PC-3 (cell line): ENCODE measurements at regions not wholly inside any gene's neighbourhood (a gene's known extent, or its start where the extent isn't known, plus 50 kb on each side); places are given as distances from the start of the nearest gene placed in this dataset.

Experiments
- ATAC-seq: fragments of 200-7000 bp; cut with Tn5 transposase; 2 replicates; pipeline ENCODE4 v1.9.1; 2020; ENCODE audit warnings: mild to moderate bottlenecking, moderate library complexity
- BruUV-seq: library from RNA; stranded (reverse); fragments of 400-500 nt; replicated peaks from 2 replicates; lab custom pipeline; 2021; lab: Mats Ljungman, UMichigan
- CTCF ChIA-PET: fragments of 300-600 bp; sonication (Branson Sonifier 250); formaldehyde crosslinking; loops from one replicate; lab custom pipeline; 2022; ENCODE audit warnings: antibody characterized with exemption; lab: Charles Lee
- POLR2A ChIA-PET: fragments of 300-600 bp; sonication (Branson Sonifier 250); formaldehyde crosslinking; loops from one replicate; lab custom pipeline; 2022; ENCODE audit warnings: antibody characterized with exemption; ENCODE audit not compliant: unreplicated experiment; lab: Charles Lee
- DNase-seq: peaks from one replicate; pipeline ENCODE4 v3.0.0-alpha.2; 2015
- H2AFZ ChIP-seq: fragments of 300-600 bp; sonication (generic); 2 replicates; pipeline ENCODE4 v1.6.0; 2016; ENCODE audit warnings: antibody characterized with exemption, low read length
- H3F3A ChIP-seq: fragments of 300-600 bp; sonication (generic); one replicate; pipeline ENCODE4 v1.6.0; 2017; ENCODE audit warnings: antibody characterized with exemption, low read length, control low read depth, mild to moderate bottlenecking; ENCODE audit not compliant: unreplicated experiment
- H3K27ac ChIP-seq: fragments of 300-600 bp; sonication (generic); 2 replicates; pipeline ENCODE4 v1.5.1; 2016; ENCODE audit warnings: mild to moderate bottlenecking, low read length
- H3K27me3 ChIP-seq: fragments of 300-600 bp; sonication (generic); 2 replicates; pipeline ENCODE4 v1.6.1; 2016; ENCODE audit warnings: low read length, mixed read lengths
- H3K36me3 ChIP-seq: fragments of 300-600 bp; sonication (generic); 2 replicates; pipeline ENCODE4 v1.6.1; 2016; ENCODE audit warnings: low read depth, mixed run types, low read length, mixed read lengths
- H3K4me1 ChIP-seq: fragments of 300-600 bp; sonication (generic); 2 replicates; pipeline ENCODE4 v1.5.1; 2016; ENCODE audit warnings: low read length; ENCODE audit not compliant: insufficient read depth
- H3K4me2 ChIP-seq: fragments of 300-600 bp; sonication (generic); 2 replicates; pipeline ENCODE4 v1.6.0; 2016; ENCODE audit warnings: low read length
- H3K4me3 ChIP-seq: fragments of 300-600 bp; sonication (generic); 2 replicates; pipeline ENCODE4 v1.5.1; 2016; ENCODE audit warnings: mild to moderate bottlenecking, low read length, mixed read lengths
- H3K79me2 ChIP-seq: fragments of 300-600 bp; sonication (generic); 2 replicates; pipeline ENCODE4 v1.6.1; 2017; ENCODE audit warnings: low read length, mixed read lengths
- H3K9ac ChIP-seq: fragments of 300-600 bp; sonication (generic); 2 replicates; pipeline ENCODE4 v1.6.0; 2016; ENCODE audit warnings: mild to moderate bottlenecking, low read length
- H3K9me2 ChIP-seq: fragments of 300-600 bp; sonication (generic); replicated peaks from 2 replicates; pipeline ENCODE4 v1.6.1; 2016; ENCODE audit warnings: mixed run types, low read length, mixed read lengths
- H3K9me3 ChIP-seq: fragments of 300-600 bp; sonication (generic); 2 replicates; pipeline ENCODE4 v1.6.1; 2016; ENCODE audit warnings: low read length, mixed read lengths
- H4K20me1 ChIP-seq: fragments of 300-600 bp; sonication (generic); 2 replicates; pipeline ENCODE4 v1.6.1; 2016; ENCODE audit warnings: low read length, mixed read lengths
- EZH2 ChIP-seq: fragments of 300-600 bp; sonication (generic); IDR thresholded peaks from one replicate; pipeline ENCODE4 v1.6.1; 2017; ENCODE audit warnings: antibody characterized with exemption, mild to moderate bottlenecking, low read length; ENCODE audit not compliant: unreplicated experiment
- EZH2phosphoT487 ChIP-seq: fragments of 300-600 bp; sonication (generic); IDR thresholded peaks from 2 replicates; pipeline ENCODE4 v1.6.1; 2018; ENCODE audit warnings: mild to moderate bottlenecking, antibody characterized with exemption, low read length, borderline replicate concordance
- intact Hi-C: fragments of 100-400 bp; cut with micrococcal nuclease; formaldehyde crosslinking; loops from 2 replicates; pipeline ENCODE4 v1.9.0; 2023
- TF ChIP-seq, protein P1 (sequence below): fragments of 300-600 bp; sonication (generic); conservative IDR thresholded peaks from 2 replicates; pipeline ENCODE4 v1.5.1; 2017; ENCODE audit warnings: antibody characterized with exemption, low read depth, mild to moderate bottlenecking, low read length

DNA sequence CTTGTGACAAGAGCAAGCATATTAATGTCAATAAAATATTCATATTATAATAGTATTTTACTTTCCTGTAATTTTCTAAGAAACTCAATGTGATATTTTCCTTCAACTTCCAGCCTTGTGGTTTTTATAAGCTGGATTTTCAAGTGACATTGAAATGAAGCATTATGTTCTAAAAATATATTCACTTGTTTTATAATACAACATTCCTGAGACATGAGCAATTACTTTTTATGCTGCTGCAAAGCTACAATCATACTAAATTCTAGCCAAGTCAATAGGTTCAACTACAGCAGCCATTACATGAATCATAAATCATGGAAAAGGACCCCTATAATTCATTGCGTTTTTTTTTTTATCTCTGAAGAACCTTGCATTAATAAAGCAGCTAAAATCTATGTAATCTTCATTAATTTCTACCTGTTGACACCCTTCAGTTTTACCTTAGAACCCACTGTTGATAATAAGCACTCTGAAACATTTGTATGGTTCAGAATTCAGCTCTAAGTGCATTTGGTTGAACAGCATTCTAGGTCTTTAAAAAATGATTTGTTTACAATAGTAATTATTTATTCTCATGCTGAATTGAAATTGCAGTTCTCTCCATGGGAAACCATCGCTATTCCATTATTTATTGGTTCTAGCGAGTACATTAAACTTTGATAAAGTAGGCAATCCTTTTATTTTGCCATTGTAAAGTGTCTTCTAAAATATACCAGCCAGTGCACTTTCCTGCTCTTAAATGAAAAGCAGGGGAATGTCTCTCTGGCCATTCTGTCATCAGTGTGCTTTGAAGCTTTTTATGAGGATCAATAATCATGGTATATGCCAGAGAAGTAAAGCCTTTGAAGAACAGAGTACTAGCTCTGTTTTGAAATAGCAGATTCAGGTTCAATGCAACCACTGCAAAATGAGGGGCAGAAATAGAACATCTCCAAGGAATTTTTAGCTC, 132.6 kb downstream of the GNAT3 start:
- no TSS peak for BruUV-seq
- intact Hi-C loops: loop anchor here (2.0 to 5.0 kb wide), 3 partner anchors 17 to 242 kb away; no protein-coding TSS in a partner anchor
- ATAC-seq: peak; percentile 83
- no peaks in the 10 kb centered on the region for H3K36me3 ChIP-seq
- peak overlapping the region; percentile 44 for H3K4me2 ChIP-seq
- no peaks in the 10 kb centered on the region for H3K9me2 ChIP-seq
- no peaks in the 10 kb centered on the region for H3F3A ChIP-seq
- H3K27me3 ChIP-seq: no peaks in the 10 kb centered on the region
- peaks cover 33% of the 10 kb centered on the region for H3K4me1 ChIP-seq
- no peaks in the 10 kb centered on the region for H4K20me1 ChIP-seq
- H3K79me2 ChIP-seq: no peaks in the 10 kb centered on the region
- no peak overlapping the region for H3K4me3 ChIP-seq
- no peak for TF ChIP-seq EZH2phosphoT487
- TF ChIP-seq EZH2: no peak
- TF ChIP-seq, protein P1, sequence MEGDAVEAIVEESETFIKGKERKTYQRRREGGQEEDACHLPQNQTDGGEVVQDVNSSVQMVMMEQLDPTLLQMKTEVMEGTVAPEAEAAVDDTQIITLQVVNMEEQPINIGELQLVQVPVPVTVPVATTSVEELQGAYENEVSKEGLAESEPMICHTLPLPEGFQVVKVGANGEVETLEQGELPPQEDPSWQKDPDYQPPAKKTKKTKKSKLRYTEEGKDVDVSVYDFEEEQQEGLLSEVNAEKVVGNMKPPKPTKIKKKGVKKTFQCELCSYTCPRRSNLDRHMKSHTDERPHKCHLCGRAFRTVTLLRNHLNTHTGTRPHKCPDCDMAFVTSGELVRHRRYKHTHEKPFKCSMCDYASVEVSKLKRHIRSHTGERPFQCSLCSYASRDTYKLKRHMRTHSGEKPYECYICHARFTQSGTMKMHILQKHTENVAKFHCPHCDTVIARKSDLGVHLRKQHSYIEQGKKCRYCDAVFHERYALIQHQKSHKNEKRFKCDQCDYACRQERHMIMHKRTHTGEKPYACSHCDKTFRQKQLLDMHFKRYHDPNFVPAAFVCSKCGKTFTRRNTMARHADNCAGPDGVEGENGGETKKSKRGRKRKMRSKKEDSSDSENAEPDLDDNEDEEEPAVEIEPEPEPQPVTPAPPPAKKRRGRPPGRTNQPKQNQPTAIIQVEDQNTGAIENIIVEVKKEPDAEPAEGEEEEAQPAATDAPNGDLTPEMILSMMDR: no peak
- CTCF ChIA-PET: interaction anchor here (0.7 kb wide), 1 partner anchor 1082 kb away, joined by 3 read pairs; no protein-coding TSS in a partner anchor
- H2AFZ ChIP-seq: no peak overlapping the region
- DNase-seq: peak; percentile 77
- POLR2A ChIA-PET: no interaction called here
- H3K9me3 ChIP-seq: no peaks in the 10 kb centered on the region
- peak overlapping the region; percentile 56 for H3K27ac ChIP-seq
- no peak overlapping the region for H3K9ac ChIP-seq

DNA sequence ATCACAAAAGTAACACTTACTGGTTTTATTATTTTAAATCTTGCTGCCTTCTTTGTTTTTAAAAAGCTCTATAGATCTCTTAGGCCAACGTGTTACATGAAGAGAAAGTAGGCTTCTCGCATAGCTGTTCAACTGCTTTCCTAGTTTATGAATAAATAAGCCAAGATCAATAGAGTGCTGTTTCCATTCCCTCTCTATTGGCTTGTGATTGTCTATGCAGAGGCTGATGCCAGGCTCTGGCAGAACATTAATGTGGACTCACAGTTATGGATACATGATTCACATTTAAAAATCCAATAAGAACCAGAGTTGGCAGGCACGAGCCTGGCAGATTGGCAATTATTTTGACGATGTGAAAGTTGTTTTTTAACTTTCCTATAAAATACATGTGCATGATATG, 137.5 kb downstream of the GNAT3 start:
- Histone ChIP-seq H3K9me3 (no peaks in the 10 kb centered on the region), H2AFZ (no peak overlapping the region), H3K4me2 (no peak overlapping the region), H3K4me3 (no peak overlapping the region), H3K4me1 (peaks cover 28% of the 10 kb centered on the region), H3F3A (no peaks in the 10 kb centered on the region), H3K27ac (no peak overlapping the region), H3K9ac (no peak overlapping the region), H4K20me1 (no peaks in the 10 kb centered on the region), H3K27me3 (no peaks in the 10 kb centered on the region), H3K36me3 (no peaks in the 10 kb centered on the region), H3K9me2 (no peaks in the 10 kb centered on the region), H3K79me2 (no peaks in the 10 kb centered on the region)
- ATAC-seq: no peak
- POLR2A ChIA-PET: no interaction called here
- TF ChIP-seq, protein P1: no peak
- TF ChIP-seq EZH2 (no peak), EZH2phosphoT487 (no peak)
- DNase-seq: no peak
- CTCF ChIA-PET: no interaction called here
- no TSS peak for BruUV-seq
- intact Hi-C loops: no loop called here

DNA sequence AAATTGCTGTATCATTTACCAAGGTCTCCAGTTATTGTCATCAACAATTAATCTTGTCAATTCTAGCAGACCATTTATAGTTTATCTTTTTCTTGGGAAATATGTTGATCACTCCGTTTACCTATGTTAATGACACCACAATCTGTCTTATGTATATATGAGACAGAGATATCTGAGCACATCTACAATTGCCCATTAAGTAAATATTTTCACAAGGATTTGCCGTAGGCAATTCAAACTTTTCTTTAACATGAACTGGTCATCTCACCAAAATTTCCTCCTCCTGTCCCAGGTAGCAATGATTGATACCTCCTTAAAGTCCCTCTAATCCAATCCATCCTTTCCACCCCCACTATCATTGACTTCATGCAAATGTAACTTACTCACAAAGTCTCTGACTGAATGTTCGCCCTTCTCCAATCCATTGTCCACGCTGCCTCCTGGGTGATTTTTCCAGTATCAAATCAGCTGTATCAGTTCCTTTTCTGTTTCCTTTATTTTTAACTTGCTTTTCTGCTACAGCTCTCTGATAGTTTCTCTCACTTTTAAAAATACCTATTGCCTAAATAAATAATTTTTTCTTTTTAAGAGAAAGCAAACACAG, 138.3 kb downstream of the GNAT3 start:
- peak overlapping the region; percentile 18 for H3K4me2 ChIP-seq
- no peaks in the 10 kb centered on the region for H4K20me1 ChIP-seq
- DNase-seq (peak; percentile 88), ATAC-seq (peak; percentile 91)
- BruUV-seq: no TSS peak
- H3K4me1 ChIP-seq: peaks cover 22% of the 10 kb centered on the region
- H3K79me2 ChIP-seq: no peaks in the 10 kb centered on the region
- ChIA-PET CTCF (no interaction called here), POLR2A (no interaction called here)
- peak overlapping the region; percentile 44 for H3K27ac ChIP-seq
- intact Hi-C loops: no loop called here
- H3K9ac ChIP-seq: no peak overlapping the region
- no peaks in the 10 kb centered on the region for H3K27me3 ChIP-seq
- H3K4me3 ChIP-seq: no peak overlapping the region
- no peaks in the 10 kb centered on the region for H3K36me3 ChIP-seq
- H2AFZ ChIP-seq: no peak overlapping the region
- TF ChIP-seq EZH2phosphoT487 (no peak), EZH2 (no peak)
- TF ChIP-seq, protein P1: no peak
- H3K9me2 ChIP-seq: no peaks in the 10 kb centered on the region
- H3K9me3 ChIP-seq: no peaks in the 10 kb centered on the region
- no peaks in the 10 kb centered on the region for H3F3A ChIP-seq
